IMR-90 (cell line): ENCODE measurements at regions not wholly inside any gene's neighbourhood (a gene's known extent, or its start where the extent isn't known, plus 50 kb on each side); places are given as distances from the start of the nearest gene placed in this dataset.

ENCODE experiments used
- BHLHE40 ChIP-seq: fragments of 150-350 bp; IDR thresholded peaks from 2 replicates; pipeline ENCODE4 v1.6.1; 2016; ENCODE audit warnings: mild to moderate bottlenecking, low read depth, low read length
- CEBPB ChIP-seq: IDR thresholded peaks from 2 replicates; pipeline ENCODE4 v1.6.1; 2012; ENCODE audit warnings: low read depth, low read length, improper control_type of control experiment
- CTCF ChIP-seq: conservative IDR thresholded peaks from 2 replicates; pipeline ENCODE4 v1.5.1; 2012; ENCODE audit warnings: mild to moderate bottlenecking, low read depth, low read length, improper control_type of control experiment
- MXI1 ChIP-seq: IDR thresholded peaks from 2 replicates; pipeline ENCODE4 v1.6.1; 2012; ENCODE audit warnings: low read depth, mild to moderate bottlenecking, low read length, moderate library complexity, borderline replicate concordance
- POLR2A ChIP-seq: IDR thresholded peaks from 2 replicates; pipeline ENCODE4 v1.6.1; 2012; ENCODE audit warnings: mild to moderate bottlenecking, low read depth, low read length
- RAD21 ChIP-seq: IDR thresholded peaks from 2 replicates; pipeline ENCODE4 v1.6.1; 2012; ENCODE audit warnings: low read length, improper control_type of control experiment

GRCh38 chr4:123936621-123937043, 540.0 kb downstream of the SPRY1 start:
- no peak for TF ChIP-seq CTCF
- TF ChIP-seq CEBPB = no peak
- TF ChIP-seq RAD21 = no peak
- TF ChIP-seq POLR2A = no peak
- no peak for TF ChIP-seq BHLHE40
- TF ChIP-seq MXI1 = no peak
